GM23248 (cell line): ENCODE measurements at regions not wholly inside any gene's neighbourhood (a gene's known extent, or its start where the extent isn't known, plus 50 kb on each side); places are given as distances from the start of the nearest gene placed in this dataset.

ENCODE experiments used
- EZH2 ChIP-seq: fragments of 200-600 bp; sonication (generic); IDR thresholded peaks from 2 replicates; pipeline ENCODE4 v1.6.1; 2018; ENCODE audit warnings: antibody characterized with exemption, mild to moderate bottlenecking; ENCODE audit not compliant: insufficient read depth, poor library complexity, severe bottlenecking
- EZH2phosphoT487 ChIP-seq: fragments of 200-600 bp; sonication (generic); IDR thresholded peaks from 2 replicates; pipeline ENCODE4 v1.6.1; 2018; ENCODE audit warnings: antibody characterized with exemption, moderate library complexity, mild to moderate bottlenecking, low read depth; ENCODE audit not compliant: insufficient read depth

DNA sequence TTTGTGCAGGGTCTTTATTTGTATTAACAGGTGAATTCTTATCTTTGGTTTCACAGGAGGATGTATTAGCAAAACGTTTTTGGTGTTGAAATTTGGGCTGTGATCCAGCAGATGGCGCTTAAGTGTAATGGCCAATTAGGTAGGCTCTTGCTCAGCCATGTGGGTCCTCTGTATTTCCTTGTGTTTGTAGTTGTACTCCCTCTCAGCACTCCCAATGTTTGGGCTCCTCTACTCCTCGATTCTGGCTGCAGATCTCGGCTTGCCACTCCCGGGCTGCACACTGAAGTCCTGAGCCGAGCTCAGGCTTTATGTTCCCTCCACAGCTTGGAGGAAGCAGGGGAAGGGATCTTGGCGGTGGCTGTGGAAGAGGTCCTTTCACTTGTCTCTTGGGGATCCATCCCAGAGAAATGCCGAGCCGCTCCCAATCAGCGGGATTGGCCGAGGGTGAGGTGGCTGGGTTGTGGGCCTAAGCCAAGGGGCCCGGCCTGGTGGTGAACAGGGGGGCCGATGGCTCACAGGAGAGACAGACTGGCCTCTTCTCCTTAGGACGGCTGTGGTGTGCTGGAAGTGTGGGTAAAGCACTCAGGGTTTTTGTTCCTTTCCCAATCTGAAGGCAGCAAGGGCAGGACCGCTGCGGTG is 133.7 kb downstream of the AEBP2 start:
- no peak for TF ChIP-seq EZH2
- no peak for TF ChIP-seq EZH2phosphoT487
